HepG2 (cell line): ENCODE measurements at regions not wholly inside any gene's neighbourhood (a gene's known extent, or its start where the extent isn't known, plus 50 kb on each side); places are given as distances from the start of the nearest gene placed in this dataset.

Experiments used
- ATAC-seq: fragments of 200-7000 bp; cut with Tn5 transposase; 3 replicates; pipeline ENCODE4 v1.9.1; 2020; ENCODE audit warnings: mild to moderate bottlenecking, moderate library complexity
- BruUV-seq: library from RNA; stranded (reverse); fragments of 400-500 nt; replicated peaks from 2 replicates; lab custom pipeline; 2021; lab: Mats Ljungman, UMichigan
- CTCF ChIA-PET: fragments of 300-600 bp; formaldehyde crosslinking; extraction: SDS; loops from one replicate; lab custom pipeline; 2021; ENCODE audit warnings: low total read pairs, inconsistent platforms, low intra/inter-chr PET ratio; lab: Yijun Ruan, JAX
- POLR2A ChIA-PET: fragments of 350-600 bp; sonication (Branson Sonifier 250); formaldehyde crosslinking; loops from one replicate; lab custom pipeline; 2020; ENCODE audit warnings: antibody characterized with exemption, inconsistent platforms; lab: Yijun Ruan, JAX
- DNase-seq: peaks from one replicate; pipeline ENCODE4 v3.0.0-alpha.2; 2015; ENCODE audit warnings: low spot score
- FAIRE-seq: peaks from 3 replicates; lab custom pipeline; 2011; peaks lifted over from hg19 to GRCh38; lab: Jason Lieb, UNC
- H2AFZ ChIP-seq: one replicate; pipeline ENCODE4 v1.6.1; 2011; ENCODE audit warnings: low read length, inconsistent platforms
- H3K27ac ChIP-seq: fragments of 300-600 bp; 3 replicates; pipeline ENCODE4 v1.8.0; 2011; ENCODE audit warnings: mixed run types, mild to moderate bottlenecking, mixed read lengths, low read length, inconsistent platforms; ENCODE audit not compliant: insufficient read depth; ENCODE audit errors: extremely low read length
- H3K27me3 ChIP-seq, 2 experiments: fragments of 200-600 bp in 1 of 2; 2 replicates in 1 of 2; 3 replicates in 1 of 2; pipeline versions ENCODE4 v1.6.0 to v1.8.0; 2011; ENCODE audit warnings: low read length in 2 of 2, mild to moderate bottlenecking in 2 of 2, moderate library complexity in 2 of 2, inconsistent platforms in 1 of 2; ENCODE audit not compliant: insufficient read depth in 2 of 2, control insufficient read depth in 1 of 2
- H3K36me3 ChIP-seq, 2 experiments: fragments of 200-600 bp in 1 of 2; replicated peaks in 1 of 2; 2 replicates in 1 of 2; 3 replicates in 1 of 2; pipeline versions ENCODE4 v1.5.1 to v1.8.0; 2011; ENCODE audit warnings: low read length in 2 of 2, inconsistent platforms in 1 of 2; ENCODE audit not compliant: insufficient read depth in 2 of 2, control insufficient read depth in 1 of 2
- H3K4me1 ChIP-seq: 2 replicates; pipeline ENCODE4 v1.5.1; 2012; ENCODE audit warnings: low read length, inconsistent platforms; ENCODE audit not compliant: insufficient read depth
- H3K4me2 ChIP-seq: 2 replicates; pipeline ENCODE4 v1.6.0; 2011; ENCODE audit warnings: low read depth, low read length, inconsistent platforms
- H3K4me3 ChIP-seq, 3 experiments: fragments of 200-600 bp in 1 of 3; sonication (generic), shearing (Covaris generic) in 1 of 3; replicated peaks in 1 of 3; 2 replicates each; pipeline ENCODE4 v1.5.1; 2011 to 2016; ENCODE audit warnings: low read length in 3 of 3, inconsistent platforms in 2 of 3, low read depth in 2 of 3, mild to moderate bottlenecking in 2 of 3, control low read depth in 1 of 3, mixed read lengths in 1 of 3; ENCODE audit not compliant: insufficient read depth in 1 of 3
- H3K79me2 ChIP-seq: one replicate; pipeline ENCODE4 v1.6.1; 2011; ENCODE audit warnings: low read length, inconsistent platforms; ENCODE audit not compliant: insufficient read depth
- H3K9ac ChIP-seq: 2 replicates; pipeline ENCODE4 v1.6.0; 2011; ENCODE audit warnings: mild to moderate bottlenecking, low read depth, low read length, inconsistent platforms; ENCODE audit not compliant: insufficient read depth
- H3K9me3 ChIP-seq: 2 replicates; pipeline ENCODE4 v1.5.1; 2012; ENCODE audit warnings: mild to moderate bottlenecking, low read length
- H4K20me1 ChIP-seq: 2 replicates; pipeline ENCODE4 v1.6.0; 2011; ENCODE audit warnings: inconsistent platforms, mild to moderate bottlenecking, low read length, moderate library complexity; ENCODE audit not compliant: insufficient read depth
- ARHGAP35 ChIP-seq: sonication (generic); formaldehyde crosslinking; IDR thresholded peaks from 2 replicates; pipeline ENCODE4 v1.9.0; 2022; ENCODE audit warnings: mild to moderate bottlenecking, inconsistent platforms, moderate library complexity, missing genetic modification reagents, borderline replicate concordance
- CENPX ChIP-seq: sonication (generic); formaldehyde crosslinking; IDR thresholded peaks from 2 replicates; pipeline ENCODE4 v1.9.0; 2021; ENCODE audit warnings: mild to moderate bottlenecking, missing genetic modification reagents, moderate library complexity
- GLI4 ChIP-seq: sonication (generic); formaldehyde crosslinking; IDR thresholded peaks from 2 replicates; pipeline ENCODE4 v1.5.1; 2020; ENCODE audit warnings: missing genetic modification reagents, mild to moderate bottlenecking, moderate library complexity, borderline replicate concordance
- RFX1 ChIP-seq: fragments of 450-650 bp; IDR thresholded peaks from 2 replicates; pipeline ENCODE4 v1.6.1; 2017
- RFXAP ChIP-seq: sonication (generic); formaldehyde crosslinking; IDR thresholded peaks from 2 replicates; pipeline ENCODE4 v1.4.0; 2020; ENCODE audit warnings: missing genetic modification reagents, borderline replicate concordance
- SOX6 ChIP-seq, 2 experiments: fragments of 450-650 bp in 1 of 2; sonication (generic) in 1 of 2; formaldehyde crosslinking in 1 of 2; IDR thresholded peaks; 2 replicates each; pipeline versions ENCODE4 v1.4.0 to v1.6.1; 2017 to 2020; ENCODE audit warnings: antibody characterized with exemption in 1 of 2, mild to moderate bottlenecking in 1 of 2, missing genetic modification reagents in 1 of 2
- ZC3H13 ChIP-seq: sonication (generic); formaldehyde crosslinking; IDR thresholded peaks from 2 replicates; pipeline ENCODE4 v1.8.1; 2023; ENCODE audit warnings: mild to moderate bottlenecking, missing genetic modification reagents, moderate library complexity
- ZNF263 ChIP-seq: sonication (generic); formaldehyde crosslinking; IDR thresholded peaks from 2 replicates; pipeline ENCODE4 v1.4.0; 2020; ENCODE audit warnings: missing genetic modification reagents
- ZNF282 ChIP-seq: fragments of 450-650 bp; IDR thresholded peaks from 2 replicates; pipeline ENCODE4 v1.6.1; 2018; ENCODE audit not compliant: partially characterized antibody
- ZNF431 ChIP-seq: sonication (generic); formaldehyde crosslinking; IDR thresholded peaks from 2 replicates; pipeline ENCODE4 v1.9.0; 2022; ENCODE audit warnings: missing genetic modification reagents, low read depth, mild to moderate bottlenecking, borderline replicate concordance
- ZNF564 ChIP-seq: sonication (generic); formaldehyde crosslinking; IDR thresholded peaks from 2 replicates; pipeline ENCODE4 v1.8.1; 2023; ENCODE audit warnings: mild to moderate bottlenecking, missing genetic modification reagents
- ZNF687 ChIP-seq: sonication (generic); formaldehyde crosslinking; IDR thresholded peaks from 2 replicates; pipeline ENCODE4 v1.5.1; 2020; ENCODE audit warnings: mild to moderate bottlenecking, missing genetic modification reagents, moderate library complexity
- WGBS: methylation state at CpG from one replicate; pipeline ENCODE4 v1.1.6; 2017; ENCODE audit warnings: low lambda C conversion rate; 5-methylcytosine and 5-hydroxymethylcytosine counted together
- in situ Hi-C: cut with HindIII; loops from 2 replicates; pipeline ENCODE4 v1.10.0; 2017; ENCODE audit warnings: low pct_unique_long_range_greater_than_20kb; ENCODE audit not compliant: extremely low pct_ligation_motif_present
- intact Hi-C: fragments of 100-400 bp; cut with micrococcal nuclease; formaldehyde crosslinking; loops from one replicate; pipeline ENCODE4 v1.10.0; 2022; ENCODE audit not compliant: unreplicated experiment
- TF ChIP-seq, protein P1 (sequence below): sonication (generic); formaldehyde crosslinking; IDR thresholded peaks from 2 replicates; pipeline ENCODE4 v1.4.0; 2020; ENCODE audit warnings: missing genetic modification reagents; ENCODE audit errors: not compliant biosample characterization
- TF ChIP-seq, protein P2 (sequence below): sonication (generic); formaldehyde crosslinking; IDR thresholded peaks from 2 replicates; pipeline ENCODE4 v1.8.1; 2023; ENCODE audit warnings: mild to moderate bottlenecking, inconsistent platforms, moderate library complexity, missing genetic modification reagents, borderline replicate concordance

- TF ChIP-seq ZNF282, result no peak
- TF ChIP-seq, protein P1, sequence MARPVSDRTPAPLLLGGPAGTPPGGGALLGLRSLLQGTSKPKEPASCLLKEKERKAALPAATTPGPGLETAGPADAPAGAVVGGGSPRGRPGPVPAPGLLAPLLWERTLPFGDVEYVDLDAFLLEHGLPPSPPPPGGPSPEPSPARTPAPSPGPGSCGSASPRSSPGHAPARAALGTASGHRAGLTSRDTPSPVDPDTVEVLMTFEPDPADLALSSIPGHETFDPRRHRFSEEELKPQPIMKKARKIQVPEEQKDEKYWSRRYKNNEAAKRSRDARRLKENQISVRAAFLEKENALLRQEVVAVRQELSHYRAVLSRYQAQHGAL (CRISPR knock-in tag), result no peak
- TF ChIP-seq CENPX (CRISPR knock-in tag), result no peak
- no peak for TF ChIP-seq SOX6 (IDR thresholded peaks at IDR 0.05)
- no peak for TF ChIP-seq SOX6 (CRISPR knock-in tag; IDR thresholded peaks at IDR 0.05)
- TF ChIP-seq GLI4 (CRISPR knock-in tag), result no peak
- TF ChIP-seq RFXAP (CRISPR knock-in tag), result no peak
- no peak for TF ChIP-seq RFX1
- no peak for TF ChIP-seq ZNF263 (CRISPR knock-in tag)
- TF ChIP-seq, all 625 proteins: peak for 0
- no peaks in the 10 kb centered on the region for H3K4me1 ChIP-seq
- DNase-seq, result no peak
- ChIA-PET CTCF (no interaction called here), POLR2A (no interaction called here)
- no peak overlapping the region for H2AFZ ChIP-seq
- intact Hi-C loops (no loop called here), in situ Hi-C loops (no loop called here)
- H3K36me3 ChIP-seq, result no peaks in the 10 kb centered on the region
- no peaks in the 10 kb centered on the region for H3K79me2 ChIP-seq
- no peak overlapping the region for H3K9ac ChIP-seq
- WGBS, result 0% methylated on average over 1 of the region's 2 CpGs
- no peaks in the 10 kb centered on the region for H3K27me3 ChIP-seq
- no TSS peak for BruUV-seq
- no peak overlapping the region for H3K27ac ChIP-seq
- no peak for ATAC-seq
- no peak for FAIRE-seq
- H3K4me3 ChIP-seq, result no peak overlapping the region
- no peak overlapping the region for H3K4me2 ChIP-seq
- no peaks in the 10 kb centered on the region for H4K20me1 ChIP-seq
- H3K9me3 ChIP-seq, result no peaks in the 10 kb centered on the region
Measured at GRCh38 chrX:39675619-39676018, 422.1 kb downstream of the BCOR start.

- no peak overlapping the region for H3K9ac ChIP-seq
- no peaks in the 10 kb centered on the region for H4K20me1 ChIP-seq
- WGBS, result 0% methylated on average over 3 of the region's 3 CpGs
- in situ Hi-C loops (no loop called here), intact Hi-C loops (no loop called here)
- BruUV-seq, result no TSS peak
- no peaks in the 10 kb centered on the region for H3K27me3 ChIP-seq
- no peaks in the 10 kb centered on the region for H3K4me1 ChIP-seq
- ATAC-seq (no peak), FAIRE-seq (no peak), DNase-seq (no peak)
- ChIA-PET POLR2A (no interaction called here), CTCF (no interaction called here)
- H3K4me2 ChIP-seq, result no peak overlapping the region
- H3K4me3 ChIP-seq, result no peak overlapping the region
- H3K36me3 ChIP-seq, result no peaks in the 10 kb centered on the region
- no peak overlapping the region for H3K27ac ChIP-seq
- H2AFZ ChIP-seq, result no peak overlapping the region
- H3K9me3 ChIP-seq, result no peaks in the 10 kb centered on the region
- no peaks in the 10 kb centered on the region for H3K79me2 ChIP-seq
- TF ChIP-seq ZNF431 (CRISPR knock-in tag), result no peak
- TF ChIP-seq ARHGAP35, result no peak
- TF ChIP-seq ZNF564 (CRISPR knock-in tag), result no peak
- no peak for TF ChIP-seq ZNF687
- TF ChIP-seq, protein P2, sequence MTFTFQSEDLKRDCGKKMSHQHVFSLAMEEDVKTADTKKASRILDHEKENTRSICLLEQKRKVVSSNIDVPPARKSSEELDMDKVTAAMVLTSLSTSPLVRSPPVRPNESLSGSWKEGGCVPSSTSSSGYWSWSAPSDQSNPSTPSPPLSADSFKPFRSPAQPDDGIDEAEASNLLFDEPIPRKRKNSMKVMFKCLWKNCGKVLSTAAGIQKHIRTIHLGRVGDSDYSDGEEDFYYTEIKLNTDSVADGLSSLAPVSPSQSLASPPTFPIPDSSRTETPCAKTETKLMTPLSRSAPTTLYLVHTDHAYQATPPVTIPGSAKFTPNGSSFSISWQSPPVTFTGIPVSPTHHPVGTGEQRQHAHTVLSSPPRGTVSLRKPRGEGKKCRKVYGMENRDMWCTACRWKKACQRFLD, result no peak
- TF ChIP-seq ZC3H13, result no peak
Measured at GRCh38 chrX:39676434-39676833, 421.3 kb downstream of the BCOR start.
